HEK293 (cell line): ENCODE measurements at regions not wholly inside any gene's neighbourhood (a gene's known extent, or its start where the extent isn't known, plus 50 kb on each side); places are given as distances from the start of the nearest gene placed in this dataset.

ENCODE experiments used
- CTCF ChIA-PET: fragments of 350-600 bp; formaldehyde crosslinking; extraction: SDS; loops from one replicate; lab custom pipeline; 2021; ENCODE audit warnings: antibody characterized with exemption; lab: Yijun Ruan, JAX
- POLR2A ChIA-PET: fragments of 300-600 bp; formaldehyde crosslinking; extraction: SDS; loops from one replicate; lab custom pipeline; 2020; ENCODE audit warnings: antibody characterized with exemption, inconsistent platforms; lab: Yijun Ruan, JAX
- H3K27ac ChIP-seq: fragments of 200-500 bp; sonication (Bioruptor generic); 2 replicates; pipeline ENCODE4 v1.5.1; 2014; ENCODE audit warnings: low read depth, low read length, control low read depth, inconsistent platforms; ENCODE audit errors: extremely low read depth
- H3K36me3 ChIP-seq, 2 experiments: fragments of 200-500 bp in 1 of 2; sonication (Bioruptor generic) in 1 of 2; 1 replicate in 1 of 2; 2 replicates in 1 of 2; pipeline ENCODE4 v1.5.1; 2014 to 2017; ENCODE audit warnings: inconsistent platforms in 2 of 2, low read length in 2 of 2; ENCODE audit not compliant: control insufficient read depth in 2 of 2, insufficient read depth in 1 of 2
- H3K4me1 ChIP-seq: fragments of 200-500 bp; sonication (Bioruptor generic); 2 replicates; pipeline ENCODE4 v1.5.1; 2014; ENCODE audit warnings: mild to moderate bottlenecking, low read length, inconsistent platforms; ENCODE audit not compliant: control insufficient read depth, insufficient read depth
- H3K4me3 ChIP-seq: 2 replicates; pipeline ENCODE4 v1.5.1; 2011; ENCODE audit warnings: low read depth, mild to moderate bottlenecking, control low read depth, low read length, moderate library complexity
- H3K9me3 ChIP-seq: fragments of 200-500 bp; sonication (Bioruptor generic); 2 replicates; pipeline ENCODE4 v1.5.1; 2014; ENCODE audit warnings: low read depth, low read length, inconsistent platforms; ENCODE audit not compliant: control insufficient read depth, insufficient read depth
- BCL6B ChIP-seq: fragments of 450-650 bp; formaldehyde crosslinking; IDR thresholded peaks from 2 replicates; pipeline ENCODE4 v1.5.1; 2017; ENCODE audit warnings: missing biosample characterization, missing genetic modification characterization
- HIC1 ChIP-seq: fragments of 450-650 bp; formaldehyde crosslinking; IDR thresholded peaks from 2 replicates; pipeline ENCODE4 v1.5.1; 2016; ENCODE audit warnings: missing biosample characterization, missing genetic modification characterization
- SALL2 ChIP-seq: fragments of 450-650 bp; formaldehyde crosslinking; IDR thresholded peaks from 2 replicates; pipeline ENCODE4 v1.5.0; 2017; ENCODE audit warnings: missing biosample characterization, mild to moderate bottlenecking, missing genetic modification characterization, borderline replicate concordance
- YY2 ChIP-seq: fragments of 450-650 bp; formaldehyde crosslinking; IDR thresholded peaks from 2 replicates; pipeline ENCODE4 v1.5.1; 2016; ENCODE audit warnings: missing biosample characterization, missing genetic modification characterization
- ZBTB17 ChIP-seq: fragments of 450-650 bp; formaldehyde crosslinking; IDR thresholded peaks from 2 replicates; pipeline ENCODE4 v1.5.1; 2016; ENCODE audit warnings: missing biosample characterization, missing genetic modification characterization
- ZNF18 ChIP-seq: fragments of 450-650 bp; formaldehyde crosslinking; IDR thresholded peaks from 2 replicates; pipeline ENCODE4 v1.5.1; 2016; ENCODE audit warnings: missing biosample characterization, missing genetic modification characterization
- ZNF211 ChIP-seq: fragments of 450-650 bp; formaldehyde crosslinking; IDR thresholded peaks from 2 replicates; pipeline ENCODE4 v1.5.1; 2016; ENCODE audit warnings: low read depth, missing biosample characterization, missing genetic modification characterization
- ZNF248 ChIP-seq: fragments of 450-650 bp; formaldehyde crosslinking; IDR thresholded peaks from 2 replicates; pipeline ENCODE4 v1.5.1; 2017; ENCODE audit warnings: missing biosample characterization, missing genetic modification characterization
- ZNF350 ChIP-seq: fragments of 450-650 bp; formaldehyde crosslinking; IDR thresholded peaks from 2 replicates; pipeline ENCODE4 v1.5.0; 2017; ENCODE audit warnings: missing biosample characterization, mild to moderate bottlenecking, missing genetic modification characterization
- ZNF354C ChIP-seq: fragments of 450-650 bp; formaldehyde crosslinking; IDR thresholded peaks from 2 replicates; pipeline ENCODE4 v1.5.1; 2016; ENCODE audit warnings: missing biosample characterization, missing genetic modification characterization, low read depth, borderline replicate concordance
- ZNF366 ChIP-seq: fragments of 450-650 bp; formaldehyde crosslinking; conservative IDR thresholded peaks from 2 replicates; pipeline ENCODE4 v1.5.1; 2016; ENCODE audit warnings: missing biosample characterization, missing genetic modification characterization
- ZNF426 ChIP-seq: fragments of 450-650 bp; formaldehyde crosslinking; IDR thresholded peaks from 2 replicates; pipeline ENCODE4 v1.5.1; 2017; ENCODE audit warnings: missing biosample characterization, missing genetic modification characterization, mild to moderate bottlenecking, inconsistent platforms, moderate library complexity
- ZNF510 ChIP-seq: fragments of 450-650 bp; formaldehyde crosslinking; IDR thresholded peaks from 2 replicates; pipeline ENCODE4 v1.5.1; 2018; ENCODE audit warnings: mild to moderate bottlenecking, missing genetic modification characterization, missing biosample characterization; ENCODE audit not compliant: insufficient replicate concordance
- ZNF530 ChIP-seq: fragments of 450-650 bp; formaldehyde crosslinking; IDR thresholded peaks from 2 replicates; pipeline ENCODE4 v1.5.1; 2016; ENCODE audit warnings: low read depth, missing biosample characterization, missing genetic modification characterization
- ZNF555 ChIP-seq: fragments of 450-650 bp; formaldehyde crosslinking; conservative IDR thresholded peaks from 2 replicates; pipeline ENCODE4 v1.5.1; 2017; ENCODE audit warnings: missing biosample characterization, mild to moderate bottlenecking, missing genetic modification characterization, inconsistent platforms
- ZNF600 ChIP-seq: fragments of 450-650 bp; formaldehyde crosslinking; IDR thresholded peaks from 2 replicates; pipeline ENCODE4 v1.5.1; 2016; ENCODE audit warnings: missing biosample characterization, missing genetic modification characterization
- ZNF621 ChIP-seq: fragments of 450-650 bp; formaldehyde crosslinking; IDR thresholded peaks from 2 replicates; pipeline ENCODE4 v1.5.1; 2017; ENCODE audit warnings: missing biosample characterization, missing genetic modification characterization
- ZNF660 ChIP-seq: fragments of 450-650 bp; IDR thresholded peaks from 2 replicates; pipeline ENCODE4 v1.5.1; 2018; ENCODE audit warnings: missing biosample characterization, mild to moderate bottlenecking, missing genetic modification characterization
- ZNF768 ChIP-seq: fragments of 450-650 bp; formaldehyde crosslinking; IDR thresholded peaks from 2 replicates; pipeline ENCODE4 v1.5.1; 2018; ENCODE audit warnings: missing biosample characterization, mild to moderate bottlenecking, missing genetic modification characterization
- ZNF776 ChIP-seq: fragments of 450-650 bp; formaldehyde crosslinking; IDR thresholded peaks from 2 replicates; pipeline ENCODE4 v1.5.0; 2017; ENCODE audit warnings: missing biosample characterization, missing genetic modification characterization, borderline replicate concordance

DNA sequence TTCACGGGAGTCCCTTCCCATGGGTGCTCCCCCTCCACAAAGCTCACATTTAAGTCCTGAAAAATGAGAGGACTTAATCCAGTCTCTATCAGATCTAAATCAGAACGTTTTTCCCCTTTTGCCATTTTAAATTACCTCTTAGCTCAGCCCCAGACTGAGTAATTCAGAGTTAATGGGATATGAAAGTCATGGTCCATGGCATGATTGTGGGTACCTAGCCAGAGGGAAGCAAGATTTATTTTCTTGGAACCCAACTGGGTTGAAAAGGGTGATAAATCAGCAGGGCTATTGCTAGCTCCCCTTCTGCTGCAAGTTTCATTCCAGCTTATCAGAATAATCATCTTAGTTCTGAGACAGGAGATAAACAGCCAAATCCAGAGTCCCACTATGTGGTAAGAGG lies 320.2 kb upstream of the CHD6 start:
- TF ChIP-seq ZNF555: no peak
- no peak for TF ChIP-seq ZNF530
- no peak for TF ChIP-seq ZNF354C (tag by site-specific recombination)
- TF ChIP-seq BCL6B (tag by site-specific recombination): no peak
- no peak for TF ChIP-seq ZNF510 (tag by site-specific recombination)
- TF ChIP-seq SALL2 (tag by site-specific recombination): no peak
- ChIA-PET CTCF (interaction anchor here (0.5 kb wide), 1 partner anchor 253 kb away, joined by 6 read pairs; no protein-coding TSS in a partner anchor), POLR2A (no interaction called here)
- Histone ChIP-seq H3K36me3 (no peaks in the 10 kb centered on the region), H3K27ac (no peak overlapping the region), H3K4me1 (no peaks in the 10 kb centered on the region), H3K9me3 (no peaks in the 10 kb centered on the region), H3K4me3 (no peak overlapping the region)

GRCh38 chr20:41935259-41935791 lies 317.1 kb upstream of the CHD6 start:
- Histone ChIP-seq H3K4me1 (no peaks in the 10 kb centered on the region), H3K9me3 (no peaks in the 10 kb centered on the region), H3K27ac (no peak overlapping the region), H3K36me3 (no peaks in the 10 kb centered on the region), H3K4me3 (no peak overlapping the region)
- ChIA-PET POLR2A (no interaction called here), CTCF (no interaction called here)
- no peak for TF ChIP-seq HIC1 (tag by site-specific recombination)
- TF ChIP-seq ZBTB17 (tag by site-specific recombination): no peak
- no peak for TF ChIP-seq YY2 (tag by site-specific recombination)
- TF ChIP-seq ZNF776 (tag by site-specific recombination): no peak
- TF ChIP-seq ZNF18 (tag by site-specific recombination): no peak
- TF ChIP-seq ZNF768 (tag by site-specific recombination): no peak
- TF ChIP-seq ZNF350 (tag by site-specific recombination): no peak
- TF ChIP-seq ZNF660 (tag by site-specific recombination): no peak
- TF ChIP-seq ZNF248 (tag by site-specific recombination): no peak
- TF ChIP-seq ZNF621 (tag by site-specific recombination): no peak
- no peak for TF ChIP-seq ZNF211 (tag by site-specific recombination)
- TF ChIP-seq ZNF600 (tag by site-specific recombination): no peak
- TF ChIP-seq ZNF366 (tag by site-specific recombination): no peak
- no peak for TF ChIP-seq ZNF426 (tag by site-specific recombination)
- TF ChIP-seq, all 188 proteins: peak for 0
